KMS-11 (cell line): ENCODE measurements at regions not wholly inside any gene's neighbourhood (a gene's known extent, or its start where the extent isn't known, plus 50 kb on each side); places are given as distances from the start of the nearest gene placed in this dataset.

Experiments
- H2AFZ ChIP-seq: fragments of 200-600 bp; sonication (generic); 2 replicates; pipeline ENCODE4 v1.6.1; 2016; ENCODE audit warnings: antibody characterized with exemption, mixed run types, low read depth
- H3K27ac ChIP-seq: fragments of 200-600 bp; sonication (generic); 2 replicates; pipeline ENCODE4 v1.6.1; 2016; ENCODE audit warnings: mild to moderate bottlenecking, mixed run types
- H3K27me3 ChIP-seq: fragments of 200-600 bp; sonication (generic); 2 replicates; pipeline ENCODE4 v1.6.1; 2017; ENCODE audit warnings: mild to moderate bottlenecking, low read depth, mixed run types, moderate library complexity; ENCODE audit not compliant: insufficient read depth
- H3K36me3 ChIP-seq: fragments of 200-600 bp; sonication (generic); 2 replicates; pipeline ENCODE4 v1.6.1; 2017; ENCODE audit warnings: mild to moderate bottlenecking, mixed run types; ENCODE audit not compliant: insufficient read depth
- H3K4me1 ChIP-seq: fragments of 200-600 bp; sonication (generic); 2 replicates; pipeline ENCODE4 v1.6.1; 2016; ENCODE audit warnings: mild to moderate bottlenecking, low read depth, mixed run types; ENCODE audit not compliant: poor library complexity, severe bottlenecking
- H3K4me2 ChIP-seq: fragments of 200-600 bp; sonication (generic); 2 replicates; pipeline ENCODE4 v1.7.0; 2016; ENCODE audit warnings: mild to moderate bottlenecking, mixed run types
- H3K4me3 ChIP-seq: fragments of 200-600 bp; sonication (generic); IDR thresholded peaks from 2 replicates; pipeline ENCODE4 v1.6.1; 2017; ENCODE audit warnings: low read depth, low read length, mixed read lengths; ENCODE audit not compliant: insufficient read depth
- H3K79me2 ChIP-seq: fragments of 200-600 bp; sonication (generic); 2 replicates; pipeline ENCODE4 v1.6.1; 2016; ENCODE audit warnings: low read depth, mixed run types; ENCODE audit not compliant: insufficient read depth
- H3K9ac ChIP-seq: fragments of 200-600 bp; sonication (generic); 2 replicates; pipeline ENCODE4 v1.6.1; 2016; ENCODE audit warnings: mild to moderate bottlenecking, mixed run types
- H4K20me1 ChIP-seq: fragments of 200-600 bp; sonication (generic); 2 replicates; pipeline ENCODE4 v1.6.1; 2016; ENCODE audit warnings: mild to moderate bottlenecking, mixed run types; ENCODE audit not compliant: insufficient read depth
- TF ChIP-seq, protein P1 (sequence below): fragments of 200-600 bp; sonication (generic); conservative IDR thresholded peaks from 2 replicates; pipeline ENCODE4 v1.6.1; 2017; ENCODE audit warnings: low read depth, mild to moderate bottlenecking, antibody characterized with exemption, low read length, moderate library complexity, mixed read lengths

GRCh38 chr20:57847104-57847503 is 137.3 kb upstream of the PMEPA1 start:
- H3K27ac ChIP-seq, result no peak overlapping the region

DNA sequence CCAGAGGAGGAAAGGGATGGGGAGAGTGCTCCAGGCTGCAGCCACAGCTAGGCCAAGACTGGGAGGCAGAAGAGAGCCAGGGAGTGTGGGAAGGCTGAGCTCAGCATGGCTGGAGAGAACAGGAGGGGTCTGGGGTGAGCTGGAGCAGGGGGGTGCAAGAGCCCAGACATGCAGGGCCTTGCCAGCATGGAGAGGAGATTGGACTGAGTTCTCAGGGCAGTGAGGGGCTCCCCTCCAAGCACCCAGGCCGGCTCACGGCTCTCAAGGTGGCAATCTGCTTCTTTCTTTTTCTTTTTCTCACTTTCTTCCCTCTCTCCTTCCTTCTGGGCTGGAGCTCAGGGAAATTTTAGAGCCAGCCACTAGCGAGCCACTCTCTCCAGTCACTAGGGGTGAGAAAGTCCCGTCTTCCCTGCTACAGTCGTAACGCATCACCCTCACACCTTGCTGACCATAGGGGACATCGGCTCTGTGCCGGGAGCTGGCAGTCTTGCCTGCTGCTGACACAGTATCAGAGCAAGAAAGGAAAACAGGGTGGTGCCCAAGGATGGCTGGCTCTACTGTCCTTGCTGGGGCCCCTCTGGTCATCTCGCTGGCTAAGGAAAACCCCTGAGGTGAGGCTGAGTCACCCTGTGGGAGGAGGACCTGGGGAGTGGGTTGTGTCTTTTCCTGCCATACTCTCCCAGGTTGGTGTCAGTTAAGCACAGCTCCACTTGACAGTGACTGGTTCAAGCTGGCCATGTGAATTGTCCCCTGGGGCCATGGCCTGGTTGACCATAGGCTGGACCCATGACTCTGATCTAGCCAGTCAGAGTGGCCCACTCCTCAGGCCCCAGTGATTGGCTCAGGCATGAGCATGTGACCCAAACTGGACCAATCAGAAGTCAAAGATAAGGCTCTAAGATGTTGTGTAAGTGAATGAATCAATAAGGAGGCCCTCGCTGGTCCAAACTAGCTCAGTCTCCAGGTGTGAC is 135.1 kb upstream of the PMEPA1 start:
- Histone ChIP-seq H3K4me3 (no peak overlapping the region), H3K27ac (no peak overlapping the region), H4K20me1 (no peaks in the 10 kb centered on the region), H2AFZ (no peak overlapping the region), H3K4me2 (no peak overlapping the region), H3K4me1 (no peaks in the 10 kb centered on the region), H3K9ac (no peak overlapping the region), H3K79me2 (no peaks in the 10 kb centered on the region), H3K36me3 (no peaks in the 10 kb centered on the region), H3K27me3 (peaks cover 17% of the 10 kb centered on the region)
- TF ChIP-seq, protein P1, sequence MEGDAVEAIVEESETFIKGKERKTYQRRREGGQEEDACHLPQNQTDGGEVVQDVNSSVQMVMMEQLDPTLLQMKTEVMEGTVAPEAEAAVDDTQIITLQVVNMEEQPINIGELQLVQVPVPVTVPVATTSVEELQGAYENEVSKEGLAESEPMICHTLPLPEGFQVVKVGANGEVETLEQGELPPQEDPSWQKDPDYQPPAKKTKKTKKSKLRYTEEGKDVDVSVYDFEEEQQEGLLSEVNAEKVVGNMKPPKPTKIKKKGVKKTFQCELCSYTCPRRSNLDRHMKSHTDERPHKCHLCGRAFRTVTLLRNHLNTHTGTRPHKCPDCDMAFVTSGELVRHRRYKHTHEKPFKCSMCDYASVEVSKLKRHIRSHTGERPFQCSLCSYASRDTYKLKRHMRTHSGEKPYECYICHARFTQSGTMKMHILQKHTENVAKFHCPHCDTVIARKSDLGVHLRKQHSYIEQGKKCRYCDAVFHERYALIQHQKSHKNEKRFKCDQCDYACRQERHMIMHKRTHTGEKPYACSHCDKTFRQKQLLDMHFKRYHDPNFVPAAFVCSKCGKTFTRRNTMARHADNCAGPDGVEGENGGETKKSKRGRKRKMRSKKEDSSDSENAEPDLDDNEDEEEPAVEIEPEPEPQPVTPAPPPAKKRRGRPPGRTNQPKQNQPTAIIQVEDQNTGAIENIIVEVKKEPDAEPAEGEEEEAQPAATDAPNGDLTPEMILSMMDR, result no peak

More at GRCh38 chr20:57847104-57847503, 137.3 kb upstream of the PMEPA1 start:
- Histone ChIP-seq H3K4me3 (no peak overlapping the region), H3K36me3 (no peaks in the 10 kb centered on the region), H3K4me2 (no peak overlapping the region), H2AFZ (no peak overlapping the region), H3K79me2 (no peaks in the 10 kb centered on the region), H3K4me1 (no peaks in the 10 kb centered on the region), H4K20me1 (no peaks in the 10 kb centered on the region), H3K9ac (no peak overlapping the region), H3K27me3 (peaks cover 4% of the 10 kb centered on the region; the same call in 1 of the 2 replicates)
- TF ChIP-seq, protein P1, result no peak

GRCh38 chr20:57843941-57844625 is 134.3 kb upstream of the PMEPA1 start:
- H4K20me1 ChIP-seq, result no peaks in the 10 kb centered on the region
- no peaks in the 10 kb centered on the region for H3K4me1 ChIP-seq
- no peak overlapping the region for H3K4me3 ChIP-seq

DNA sequence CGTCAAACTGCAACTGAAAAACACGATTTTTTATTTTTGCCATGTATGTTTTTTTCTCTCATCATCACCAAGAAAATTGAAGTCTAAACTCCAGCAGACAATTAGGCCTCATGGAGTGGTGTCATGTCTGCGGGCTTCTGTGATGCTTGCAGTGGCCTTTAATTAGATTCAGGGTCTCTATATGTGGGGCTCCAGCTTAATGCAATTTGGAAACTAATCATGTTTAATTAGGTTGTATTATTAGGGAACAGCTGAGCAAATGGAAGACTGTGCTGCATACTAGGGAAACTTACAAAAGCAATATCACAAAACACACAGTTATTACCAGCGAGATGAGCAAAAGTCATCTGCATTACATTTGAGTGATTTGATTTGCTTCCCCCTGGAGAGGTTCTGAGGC is 132.9 kb upstream of the PMEPA1 start:
- H3K4me2 ChIP-seq, result no peak overlapping the region
- no peak overlapping the region for H3K9ac ChIP-seq
- H3K27me3 ChIP-seq, result peaks cover 34% of the 10 kb centered on the region
- no peak overlapping the region for H2AFZ ChIP-seq
- H4K20me1 ChIP-seq, result no peaks in the 10 kb centered on the region
- H3K4me3 ChIP-seq, result no peak overlapping the region
- TF ChIP-seq, protein P1, result no peak
- H3K27ac ChIP-seq, result no peak overlapping the region
- H3K79me2 ChIP-seq, result no peaks in the 10 kb centered on the region
- no peaks in the 10 kb centered on the region for H3K4me1 ChIP-seq
- no peaks in the 10 kb centered on the region for H3K36me3 ChIP-seq

More at GRCh38 chr20:57843941-57844625, 134.3 kb upstream of the PMEPA1 start:
- Histone ChIP-seq H3K4me2 (no peak overlapping the region), H3K27ac (no peak overlapping the region), H2AFZ (no peak overlapping the region), H3K9ac (no peak overlapping the region), H3K36me3 (no peaks in the 10 kb centered on the region), H3K79me2 (no peaks in the 10 kb centered on the region), H3K27me3 (peaks cover 26% of the 10 kb centered on the region)
- TF ChIP-seq, protein P1, result no peak
